ENCODE measurements at regions not wholly inside any gene's neighbourhood (a gene's known extent, or its start where the extent isn't known, plus 50 kb on each side); places are given as distances from the start of the nearest gene placed in this dataset.
A peak's percentile ranks its signal among the peaks of the same experiment; 100 is the strongest.

DNA sequence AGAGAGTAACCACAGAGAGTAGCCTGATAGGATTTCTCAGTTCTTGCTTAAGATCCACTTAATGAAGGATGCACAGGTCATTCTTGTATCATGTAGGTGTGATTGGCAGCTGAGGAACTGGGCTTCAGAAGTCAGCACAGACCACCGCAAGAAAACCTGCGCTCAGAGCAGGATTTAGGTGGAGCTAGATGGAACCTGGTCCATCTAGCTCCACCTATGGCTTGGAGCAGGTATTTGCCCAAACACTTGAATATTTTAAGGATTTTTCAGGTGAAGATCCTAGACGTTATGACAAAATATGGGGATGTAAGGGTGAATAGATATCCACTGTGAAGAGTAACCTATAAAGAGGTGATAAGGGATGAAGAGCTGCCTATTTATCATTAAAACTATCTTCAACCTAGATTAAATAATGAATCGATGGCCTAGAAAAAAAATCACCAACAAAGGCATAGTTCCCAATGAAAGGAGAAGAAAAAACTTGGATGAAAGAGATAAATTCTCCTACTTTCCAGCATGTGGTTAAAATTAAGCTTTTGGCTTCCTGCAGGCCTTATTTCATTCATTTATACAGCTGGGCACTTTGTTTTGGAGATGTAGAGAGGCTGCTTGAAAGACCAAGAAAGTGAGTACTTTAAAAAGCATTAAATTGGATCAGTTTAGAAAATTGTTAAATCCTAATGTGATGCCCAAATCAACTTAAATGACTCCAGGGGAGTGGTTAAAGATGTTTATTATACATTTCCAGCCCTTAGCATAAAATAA, 778.4 kb upstream of the GJE1 start:
- no peak overlapping the region for H3K4me3 ChIP-seq (ENCODE audit: low read length)
- H2AFZ ChIP-seq (ENCODE audit: low read depth, low read length): no peak overlapping the region
- no peaks in the 10 kb centered on the region for H3K27me3 ChIP-seq (ENCODE audit: insufficient read depth, low read length)
- no peaks in the 10 kb centered on the region for H3K9me3 ChIP-seq (ENCODE audit: low read length)
- no peaks in the 10 kb centered on the region for H3K36me3 ChIP-seq (ENCODE audit: insufficient read depth, low read length)
- H3K4me1 ChIP-seq (ENCODE audit: insufficient read depth, low read length): peaks cover 1% of the 10 kb centered on the region

DNA sequence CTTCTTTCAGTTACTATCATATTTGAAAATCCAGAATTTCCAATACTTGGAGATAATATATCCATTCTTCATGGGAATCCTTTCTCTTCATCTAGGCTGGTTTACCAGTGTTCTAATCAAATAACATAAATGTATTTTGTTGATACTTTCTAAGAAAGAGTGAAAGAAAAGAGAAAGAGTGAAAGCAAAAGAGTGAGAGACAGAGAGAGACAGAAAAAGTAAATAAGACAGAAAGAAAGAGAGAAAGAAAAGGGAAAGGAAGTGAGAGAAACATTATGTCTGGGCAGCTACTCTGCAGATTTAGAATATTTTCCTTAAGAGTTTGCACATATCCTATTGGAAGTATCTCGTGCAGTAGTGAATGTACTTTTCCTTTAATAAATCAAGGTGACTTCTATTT, 781.0 kb upstream of the GJE1 start:
- no peak overlapping the region for H2AFZ ChIP-seq (ENCODE audit: low read depth, low read length)
- H3K4me3 ChIP-seq (ENCODE audit: low read length): no peak overlapping the region
- no peaks in the 10 kb centered on the region for H3K9me3 ChIP-seq (ENCODE audit: low read length)
- H3K4me1 ChIP-seq (ENCODE audit: insufficient read depth, low read length): no peaks in the 10 kb centered on the region
- H3K36me3 ChIP-seq (ENCODE audit: insufficient read depth, low read length): no peaks in the 10 kb centered on the region
- H3K27me3 ChIP-seq (ENCODE audit: insufficient read depth, low read length): no peaks in the 10 kb centered on the region

DNA sequence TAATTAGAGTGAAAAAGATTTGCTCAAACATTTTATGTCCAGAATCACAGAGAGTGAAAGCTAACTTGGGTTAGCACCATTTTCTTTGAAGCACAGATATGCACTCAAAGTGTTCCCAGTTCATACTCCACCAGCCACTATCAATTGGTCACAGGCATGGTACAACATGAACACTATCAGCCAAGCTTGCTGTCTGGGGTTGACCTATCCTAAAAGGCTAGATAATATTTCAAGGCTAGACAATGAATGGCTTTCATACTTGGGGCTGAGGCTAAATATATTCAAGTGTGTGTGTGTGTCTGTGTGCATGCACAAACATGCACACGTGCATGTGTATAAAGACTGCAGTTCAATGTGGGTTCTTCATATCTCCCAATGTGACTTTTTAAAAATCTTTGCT, 783.0 kb upstream of the GJE1 start:
- no peak overlapping the region for H2AFZ ChIP-seq (ENCODE audit: low read depth, low read length)
- H3K27me3 ChIP-seq (ENCODE audit: insufficient read depth, low read length): no peaks in the 10 kb centered on the region
- H3K9me3 ChIP-seq (ENCODE audit: low read length): no peaks in the 10 kb centered on the region
- H3K36me3 ChIP-seq (ENCODE audit: insufficient read depth, low read length): no peaks in the 10 kb centered on the region
- no peaks in the 10 kb centered on the region for H3K4me1 ChIP-seq (ENCODE audit: insufficient read depth, low read length)
- H3K4me3 ChIP-seq (ENCODE audit: low read length): no peak overlapping the region

DNA sequence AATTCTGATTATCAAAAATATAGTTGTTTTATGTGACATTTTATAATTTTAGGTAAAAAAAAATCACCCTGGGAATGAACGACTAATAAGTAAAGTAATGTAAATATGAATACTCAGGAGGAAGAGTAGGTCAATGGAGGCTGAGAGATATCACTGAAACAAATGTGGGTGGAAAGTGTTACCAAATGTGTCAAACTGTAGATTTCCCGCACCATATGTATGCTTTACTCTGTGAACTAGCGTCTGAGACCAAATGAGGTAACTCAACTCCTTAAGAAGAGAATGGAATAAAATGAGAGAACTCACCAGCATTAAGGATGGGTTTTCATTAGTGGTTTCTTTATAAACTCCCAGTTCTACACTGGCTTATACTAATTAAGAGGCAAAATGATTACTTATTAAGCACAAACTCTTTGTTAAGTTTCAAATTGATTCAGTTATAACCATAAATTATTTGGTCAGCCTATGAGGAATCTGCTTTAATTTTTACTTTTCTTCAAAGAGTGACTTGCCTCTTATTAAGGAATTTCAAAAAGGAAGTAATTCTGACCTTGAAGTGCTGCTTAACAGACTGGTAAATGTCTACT, 784.7 kb upstream of the GJE1 start:
- no peaks in the 10 kb centered on the region for H3K9me3 ChIP-seq (ENCODE audit: low read length)
- no peaks in the 10 kb centered on the region for H3K4me1 ChIP-seq (ENCODE audit: insufficient read depth, low read length)
- H3K4me3 ChIP-seq (ENCODE audit: low read length): no peak overlapping the region
- no peaks in the 10 kb centered on the region for H3K36me3 ChIP-seq (ENCODE audit: insufficient read depth, low read length)
- H3K27me3 ChIP-seq (ENCODE audit: insufficient read depth, low read length): no peaks in the 10 kb centered on the region
- no peak overlapping the region for H2AFZ ChIP-seq (ENCODE audit: low read depth, low read length)

DNA sequence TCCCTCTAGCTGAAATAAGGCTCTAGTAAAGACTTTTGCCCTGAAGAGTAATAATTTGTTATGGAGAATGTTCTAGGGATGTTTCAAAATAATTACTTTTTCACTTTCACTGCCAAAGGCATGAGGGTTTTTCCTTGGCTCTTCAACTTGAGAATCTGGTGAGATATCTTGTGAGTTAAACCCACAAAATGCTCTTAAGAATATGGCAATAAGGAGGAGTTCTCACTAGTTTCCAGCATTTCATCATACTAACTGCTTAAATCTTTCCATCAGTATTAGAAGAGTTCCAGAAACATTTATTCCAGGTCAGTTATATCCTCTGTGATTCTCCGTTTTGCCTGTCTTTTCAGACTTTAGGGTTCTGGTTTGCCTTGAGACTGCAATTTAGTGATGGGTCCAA, 785.6 kb upstream of the GJE1 start:
- no peak overlapping the region for H2AFZ ChIP-seq (ENCODE audit: low read depth, low read length)
- H3K4me1 ChIP-seq (ENCODE audit: insufficient read depth, low read length): no peaks in the 10 kb centered on the region
- H3K4me3 ChIP-seq (ENCODE audit: low read length): no peak overlapping the region
- H3K9me3 ChIP-seq (ENCODE audit: low read length): no peaks in the 10 kb centered on the region
- no peaks in the 10 kb centered on the region for H3K27me3 ChIP-seq (ENCODE audit: insufficient read depth, low read length)
- no peaks in the 10 kb centered on the region for H3K36me3 ChIP-seq (ENCODE audit: insufficient read depth, low read length)

DNA sequence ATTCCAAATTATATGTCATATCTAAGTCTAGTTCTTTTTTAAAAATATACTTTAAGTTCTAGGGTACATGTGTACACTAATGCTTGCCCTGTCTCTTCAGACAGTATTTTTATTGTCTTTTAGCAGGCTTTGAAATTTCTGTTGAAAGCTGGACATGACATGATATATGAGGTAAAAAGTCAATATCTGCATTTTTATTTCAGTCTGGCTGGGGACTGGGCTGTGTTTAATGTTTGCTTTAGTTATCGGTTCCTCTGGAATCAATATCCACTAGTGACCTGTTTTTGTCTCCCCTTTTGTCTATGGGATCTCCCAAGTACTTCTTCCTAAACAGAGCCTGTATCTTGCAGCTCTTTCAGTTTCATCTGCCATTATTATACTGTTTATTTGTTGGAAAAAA, 786.2 kb upstream of the GJE1 start:
- H3K36me3 ChIP-seq (ENCODE audit: insufficient read depth, low read length): no peaks in the 10 kb centered on the region
- no peak overlapping the region for H2AFZ ChIP-seq (ENCODE audit: low read depth, low read length)
- no peak overlapping the region for H3K4me3 ChIP-seq (ENCODE audit: low read length)
- no peaks in the 10 kb centered on the region for H3K9me3 ChIP-seq (ENCODE audit: low read length)
- no peaks in the 10 kb centered on the region for H3K27me3 ChIP-seq (ENCODE audit: insufficient read depth, low read length)
- H3K4me1 ChIP-seq (ENCODE audit: insufficient read depth, low read length): no peaks in the 10 kb centered on the region

DNA sequence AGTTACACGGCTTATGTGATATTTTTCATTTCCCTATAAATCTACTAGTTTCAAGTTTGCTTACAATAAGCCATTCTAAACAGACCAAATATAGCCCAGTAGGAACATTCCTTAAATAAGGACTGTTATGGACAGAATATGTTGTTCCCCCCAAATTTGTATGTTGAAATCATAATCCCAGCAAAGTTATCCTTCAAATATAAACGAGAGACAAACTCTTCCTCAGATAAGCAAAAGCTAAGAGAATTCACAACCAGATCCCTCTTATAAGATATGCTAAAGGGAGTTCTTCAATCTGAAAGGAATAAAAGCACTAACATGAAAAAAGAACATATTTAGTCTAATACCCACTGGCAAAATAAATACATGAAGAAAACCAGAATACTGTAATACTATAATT, 795.5 kb upstream of the GJE1 start:
- Histone ChIP-seq H3K27me3 (ENCODE audit: insufficient read depth, low read length) (no peaks in the 10 kb centered on the region), H3K9me3 (ENCODE audit: low read length) (no peaks in the 10 kb centered on the region), H3K4me1 (ENCODE audit: insufficient read depth, low read length) (no peaks in the 10 kb centered on the region), H2AFZ (ENCODE audit: low read depth, low read length) (no peak overlapping the region), H3K36me3 (ENCODE audit: insufficient read depth, low read length) (no peaks in the 10 kb centered on the region), H3K4me3 (ENCODE audit: low read length) (no peak overlapping the region)

DNA sequence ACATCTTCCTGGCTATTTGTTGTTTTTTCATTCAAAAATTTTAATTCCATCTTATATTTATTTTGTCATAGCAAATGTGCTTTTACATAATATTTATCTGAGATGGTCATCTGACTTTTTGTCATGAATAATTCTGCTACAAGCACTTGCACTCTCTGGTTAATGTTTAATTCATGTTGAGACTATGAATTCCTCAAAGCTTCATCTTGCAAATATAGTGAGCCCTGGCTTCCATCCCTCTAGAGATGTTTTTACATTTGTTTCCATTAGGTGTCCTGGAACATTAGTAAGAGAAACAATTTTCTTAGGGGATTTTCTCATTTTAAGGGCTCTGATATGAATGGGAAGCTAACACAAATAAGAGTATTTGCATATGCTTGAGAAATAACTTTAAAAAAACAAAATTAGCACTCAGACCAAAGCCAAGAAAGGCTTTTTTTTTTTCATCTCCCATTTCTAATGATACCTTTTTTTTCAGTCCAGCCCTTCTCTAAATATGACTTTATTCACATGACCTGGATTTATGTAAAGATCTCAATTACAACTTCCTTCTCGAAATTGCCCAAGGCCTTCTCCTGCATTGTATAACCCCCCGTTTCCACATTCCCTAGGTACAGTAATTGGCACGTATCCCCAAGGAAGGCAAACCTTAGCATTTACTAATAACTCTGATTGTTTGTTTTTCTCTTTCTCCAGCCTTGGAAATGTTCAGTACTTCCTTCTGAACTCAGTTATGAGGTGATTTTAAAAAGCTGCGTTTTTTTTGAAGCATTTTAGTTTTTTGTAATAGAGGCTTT, 797.0 kb upstream of the GJE1 start:
- no peak overlapping the region for H2AFZ ChIP-seq (ENCODE audit: low read depth, low read length)
- H3K27me3 ChIP-seq (ENCODE audit: insufficient read depth, low read length): no peaks in the 10 kb centered on the region

DNA sequence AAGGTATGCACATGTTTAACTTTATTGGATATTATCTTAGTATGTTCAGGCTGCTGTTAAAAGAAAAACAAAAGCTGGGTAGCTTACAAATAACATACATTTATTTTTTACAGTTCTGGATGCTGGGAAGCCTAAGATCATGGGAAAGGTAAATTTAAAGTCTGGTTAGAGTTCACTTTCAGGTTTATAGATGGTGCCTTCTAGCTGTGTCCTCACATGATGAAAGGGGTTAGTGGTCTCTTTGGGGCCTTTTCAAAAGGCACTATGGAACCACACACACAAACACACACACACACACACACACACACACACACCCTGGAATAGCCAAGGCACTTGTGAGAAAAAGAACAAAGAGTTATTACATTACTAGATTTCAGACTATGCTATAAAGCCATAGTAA, 805.8 kb upstream of the GJE1 start:
- H3K4me3 ChIP-seq (ENCODE audit: low read length): no peak overlapping the region
- no peaks in the 10 kb centered on the region for H3K36me3 ChIP-seq (ENCODE audit: insufficient read depth, low read length)

More for the DNA sequence above, 797.0 kb upstream of the GJE1 start:
- Histone ChIP-seq H3K9me3 (ENCODE audit: low read length) (no peaks in the 10 kb centered on the region), H3K36me3 (ENCODE audit: insufficient read depth, low read length) (no peaks in the 10 kb centered on the region), H3K4me3 (ENCODE audit: low read length) (no peak overlapping the region), H3K4me1 (ENCODE audit: insufficient read depth, low read length) (no peaks in the 10 kb centered on the region)

DNA sequence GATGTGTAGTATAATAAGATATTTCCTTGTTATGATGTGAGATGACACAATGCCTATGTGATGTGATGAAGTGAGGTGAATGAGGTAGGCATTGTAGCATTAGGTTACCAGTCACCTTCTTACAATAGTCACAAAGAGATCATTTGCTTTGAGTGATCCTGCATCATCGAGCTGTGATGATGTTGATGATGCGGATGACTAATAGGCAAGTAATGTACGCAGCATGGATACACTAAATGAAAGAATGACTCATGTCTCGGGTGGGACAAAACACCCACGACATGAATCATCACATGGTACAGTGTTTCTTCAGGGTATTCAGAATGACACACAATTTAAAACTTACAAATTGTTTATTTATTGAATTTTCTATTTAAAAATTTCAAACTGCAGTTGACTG, 806.3 kb upstream of the GJE1 start:
- Histone ChIP-seq H2AFZ (ENCODE audit: low read depth, low read length) (no peak overlapping the region), H3K4me1 (ENCODE audit: insufficient read depth, low read length) (no peaks in the 10 kb centered on the region), H3K27me3 (ENCODE audit: insufficient read depth, low read length) (no peaks in the 10 kb centered on the region), H3K9me3 (ENCODE audit: low read length) (no peaks in the 10 kb centered on the region), H3K36me3 (ENCODE audit: insufficient read depth, low read length) (no peaks in the 10 kb centered on the region), H3K4me3 (ENCODE audit: low read length) (no peak overlapping the region)

More for the DNA sequence above, 805.8 kb upstream of the GJE1 start:
- H3K27me3 ChIP-seq (ENCODE audit: insufficient read depth, low read length): no peaks in the 10 kb centered on the region
- no peaks in the 10 kb centered on the region for H3K9me3 ChIP-seq (ENCODE audit: low read length)
- H3K4me1 ChIP-seq (ENCODE audit: insufficient read depth, low read length): no peaks in the 10 kb centered on the region
- no peak overlapping the region for H2AFZ ChIP-seq (ENCODE audit: low read depth, low read length)

DNA sequence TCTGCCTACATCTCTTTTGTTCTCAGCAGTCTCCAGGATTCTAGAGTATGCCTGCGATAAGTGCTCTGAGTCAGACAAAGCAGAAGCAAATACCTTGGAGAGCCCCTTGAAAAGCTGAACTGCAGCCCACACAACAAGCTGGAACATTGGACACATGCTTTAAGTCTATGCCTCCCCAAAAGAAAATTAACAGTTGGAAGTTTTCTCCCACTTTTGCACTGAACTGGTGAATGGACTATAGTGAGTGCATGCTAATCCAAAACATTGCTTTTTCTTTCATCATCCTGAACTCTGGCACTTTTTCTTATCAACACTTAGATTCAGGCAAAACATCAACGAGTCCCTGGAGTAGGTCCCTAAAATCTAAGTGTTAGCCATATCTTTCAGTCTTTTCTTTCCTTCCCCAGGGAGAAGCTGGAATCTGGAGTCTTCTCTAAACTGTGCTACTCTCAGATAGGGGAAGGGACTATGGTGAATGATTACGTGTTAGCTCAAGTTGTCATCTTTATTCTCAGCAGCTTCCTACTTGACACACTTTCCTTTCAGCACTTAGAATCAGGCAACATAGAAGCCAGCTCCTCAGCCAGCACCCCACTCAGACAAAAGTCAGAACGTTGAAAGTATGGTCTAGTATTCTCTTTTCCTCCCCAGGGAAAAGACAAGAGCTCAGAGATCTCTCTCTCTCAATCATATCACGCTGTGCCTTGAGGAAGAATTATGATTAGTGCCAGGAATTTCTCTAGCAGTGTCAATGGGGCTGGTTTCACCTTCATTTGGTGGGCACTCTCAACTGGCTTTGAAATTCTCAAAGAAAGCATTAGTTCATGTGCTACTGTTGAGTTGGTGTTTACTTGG, 811.0 kb upstream of the GJE1 start:
- Histone ChIP-seq H3K4me3 (ENCODE audit: low read length) (no peak overlapping the region), H3K27me3 (ENCODE audit: insufficient read depth, low read length) (no peaks in the 10 kb centered on the region), H2AFZ (ENCODE audit: low read depth, low read length) (no peak overlapping the region), H3K4me1 (ENCODE audit: insufficient read depth, low read length) (no peaks in the 10 kb centered on the region), H3K36me3 (ENCODE audit: insufficient read depth, low read length) (no peaks in the 10 kb centered on the region), H3K9me3 (ENCODE audit: low read length) (peaks cover 3% of the 10 kb centered on the region)

DNA sequence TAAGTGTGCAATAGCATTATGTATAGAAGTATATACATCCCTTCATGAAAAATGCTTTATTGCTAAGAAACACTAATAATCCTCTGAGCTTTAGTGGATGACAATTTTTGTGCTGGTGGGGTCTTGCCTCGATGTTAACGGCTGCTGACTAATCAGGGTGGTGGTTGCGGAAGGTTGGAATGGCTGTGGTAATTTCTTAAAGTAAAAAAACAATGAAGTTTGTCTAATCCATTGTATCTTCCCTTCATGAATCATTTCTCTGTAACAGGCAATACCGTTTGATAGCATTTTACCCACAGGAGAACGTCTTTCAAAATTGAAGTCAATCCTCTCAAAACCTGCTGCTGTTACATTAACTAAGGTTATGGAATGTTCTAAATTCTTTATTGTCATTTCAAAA, 816.5 kb upstream of the GJE1 start:
- H3K9me3 ChIP-seq (ENCODE audit: low read length): peaks cover 3% of the 10 kb centered on the region
- no peaks in the 10 kb centered on the region for H3K27me3 ChIP-seq (ENCODE audit: insufficient read depth, low read length)
- peaks cover 19% of the 10 kb centered on the region for H3K4me1 ChIP-seq (ENCODE audit: insufficient read depth, low read length)
- no peak overlapping the region for H2AFZ ChIP-seq (ENCODE audit: low read depth, low read length)
- H3K4me3 ChIP-seq (ENCODE audit: low read length): no peak overlapping the region
- no peaks in the 10 kb centered on the region for H3K36me3 ChIP-seq (ENCODE audit: insufficient read depth, low read length)

DNA sequence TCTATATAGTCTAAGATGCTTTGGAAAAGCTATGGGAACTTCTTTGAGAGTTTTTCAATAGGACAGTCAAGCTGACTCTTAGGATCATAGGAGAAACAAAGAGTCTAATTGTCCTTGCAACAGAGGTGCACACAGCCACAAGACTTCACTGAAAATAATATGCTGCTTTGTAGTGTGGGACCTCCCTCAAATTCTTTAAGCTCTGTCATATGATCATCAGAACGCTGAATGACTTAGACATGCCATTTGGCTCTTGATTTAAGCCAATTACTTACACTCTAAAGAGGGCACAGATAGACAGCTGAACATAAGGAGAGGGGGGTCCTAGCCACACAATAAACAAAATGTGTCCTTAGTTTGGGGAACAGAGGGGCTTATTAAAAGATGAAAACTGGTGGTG, 818.7 kb upstream of the GJE1 start:
- Histone ChIP-seq H3K27me3 (ENCODE audit: insufficient read depth, low read length) (no peaks in the 10 kb centered on the region), H3K36me3 (ENCODE audit: insufficient read depth, low read length) (no peaks in the 10 kb centered on the region), H2AFZ (ENCODE audit: low read depth, low read length) (peak overlapping the region; percentile 73), H3K9me3 (ENCODE audit: low read length) (peaks cover 3% of the 10 kb centered on the region), H3K4me3 (ENCODE audit: low read length) (no peak overlapping the region), H3K4me1 (ENCODE audit: insufficient read depth, low read length) (peaks cover 19% of the 10 kb centered on the region)

Data from neuron (in vitro differentiated cells).